Neutrophil (primary cell): ENCODE measurements at regions not wholly inside any gene's neighbourhood (a gene's known extent, or its start where the extent isn't known, plus 50 kb on each side); places are given as distances from the start of the nearest gene placed in this dataset.

Experiments used
- H3K27ac ChIP-seq: fragments of 200-600 bp; sonication (generic); 2 replicates; pipeline ENCODE4 v1.5.1; 2016; ENCODE audit warnings: mild to moderate bottlenecking, moderate library complexity
- H3K27me3 ChIP-seq: fragments of 200-600 bp; sonication (generic); 2 replicates; pipeline ENCODE4 v1.6.0; 2016; ENCODE audit warnings: mild to moderate bottlenecking
- H3K36me3 ChIP-seq: fragments of 200-600 bp; sonication (generic); 2 replicates; pipeline ENCODE4 v1.5.1; 2017
- H3K4me1 ChIP-seq, 2 experiments: fragments of 200-600 bp in 1 of 2; sonication (generic) in 1 of 2; 1 replicate in 1 of 2; 2 replicates in 1 of 2; pipeline versions ENCODE4 v1.5.1 to v1.6.1; 2013 to 2016; ENCODE audit warnings: low read depth in 1 of 2, low read length in 1 of 2, mild to moderate bottlenecking in 1 of 2, moderate library complexity in 1 of 2; ENCODE audit not compliant: control insufficient read depth in 1 of 2, insufficient read depth in 1 of 2
- H3K4me3 ChIP-seq, 2 experiments: fragments of 200-600 bp in 1 of 2; sonication (generic) in 1 of 2; 1 replicate in 1 of 2; 2 replicates in 1 of 2; pipeline ENCODE4 v1.5.1; 2013 to 2016; ENCODE audit warnings: low read depth in 1 of 2, low read length in 1 of 2, mild to moderate bottlenecking in 1 of 2, moderate library complexity in 1 of 2
- H3K9me3 ChIP-seq: fragments of 200-600 bp; sonication (generic); 2 replicates; pipeline ENCODE4 v1.5.1; 2016
- TF ChIP-seq, protein P1 (sequence below): fragments of 200-600 bp; sonication (generic); IDR thresholded peaks from 2 replicates; pipeline ENCODE4 v1.5.1; 2016; ENCODE audit warnings: antibody characterized with exemption

DNA sequence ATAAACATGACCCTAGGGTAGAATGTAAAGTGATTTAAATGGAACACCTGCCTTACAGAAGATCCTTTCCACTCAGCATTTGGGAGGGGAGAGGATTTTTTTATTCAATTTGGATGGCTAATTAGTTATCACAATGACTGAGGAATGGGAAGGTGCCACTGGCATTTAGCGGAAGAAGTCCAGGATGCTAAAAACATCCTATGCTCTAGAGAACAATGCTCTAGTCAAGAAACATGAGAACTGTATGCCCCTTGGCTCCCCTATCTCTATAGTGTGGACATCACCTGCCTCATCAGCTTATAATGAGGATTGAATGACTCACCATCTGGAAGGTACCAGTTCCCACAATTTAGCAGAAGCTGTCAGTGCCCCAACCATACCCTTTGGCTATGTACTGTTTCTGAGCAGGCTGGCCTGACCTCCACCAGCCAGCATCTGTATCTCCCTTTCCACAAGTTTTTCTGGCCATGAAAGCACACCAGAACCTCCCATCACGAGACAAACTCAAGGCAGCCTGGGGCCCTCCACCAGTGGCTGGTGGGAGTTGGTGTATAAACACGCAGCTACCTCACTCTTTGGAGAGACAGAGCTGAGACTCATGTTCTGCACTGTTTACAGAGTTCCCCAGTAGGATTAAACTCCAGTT is 109.7 kb upstream of the VASH1 start:
- no peaks in the 10 kb centered on the region for H3K36me3 ChIP-seq
- H3K4me1 ChIP-seq: no peaks in the 10 kb centered on the region
- no peaks in the 10 kb centered on the region for H3K9me3 ChIP-seq
- TF ChIP-seq, protein P1, sequence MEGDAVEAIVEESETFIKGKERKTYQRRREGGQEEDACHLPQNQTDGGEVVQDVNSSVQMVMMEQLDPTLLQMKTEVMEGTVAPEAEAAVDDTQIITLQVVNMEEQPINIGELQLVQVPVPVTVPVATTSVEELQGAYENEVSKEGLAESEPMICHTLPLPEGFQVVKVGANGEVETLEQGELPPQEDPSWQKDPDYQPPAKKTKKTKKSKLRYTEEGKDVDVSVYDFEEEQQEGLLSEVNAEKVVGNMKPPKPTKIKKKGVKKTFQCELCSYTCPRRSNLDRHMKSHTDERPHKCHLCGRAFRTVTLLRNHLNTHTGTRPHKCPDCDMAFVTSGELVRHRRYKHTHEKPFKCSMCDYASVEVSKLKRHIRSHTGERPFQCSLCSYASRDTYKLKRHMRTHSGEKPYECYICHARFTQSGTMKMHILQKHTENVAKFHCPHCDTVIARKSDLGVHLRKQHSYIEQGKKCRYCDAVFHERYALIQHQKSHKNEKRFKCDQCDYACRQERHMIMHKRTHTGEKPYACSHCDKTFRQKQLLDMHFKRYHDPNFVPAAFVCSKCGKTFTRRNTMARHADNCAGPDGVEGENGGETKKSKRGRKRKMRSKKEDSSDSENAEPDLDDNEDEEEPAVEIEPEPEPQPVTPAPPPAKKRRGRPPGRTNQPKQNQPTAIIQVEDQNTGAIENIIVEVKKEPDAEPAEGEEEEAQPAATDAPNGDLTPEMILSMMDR: no peak
- H3K27me3 ChIP-seq: peaks cover 4% of the 10 kb centered on the region
- no peak overlapping the region for H3K4me3 ChIP-seq
- H3K27ac ChIP-seq: no peak overlapping the region

DNA sequence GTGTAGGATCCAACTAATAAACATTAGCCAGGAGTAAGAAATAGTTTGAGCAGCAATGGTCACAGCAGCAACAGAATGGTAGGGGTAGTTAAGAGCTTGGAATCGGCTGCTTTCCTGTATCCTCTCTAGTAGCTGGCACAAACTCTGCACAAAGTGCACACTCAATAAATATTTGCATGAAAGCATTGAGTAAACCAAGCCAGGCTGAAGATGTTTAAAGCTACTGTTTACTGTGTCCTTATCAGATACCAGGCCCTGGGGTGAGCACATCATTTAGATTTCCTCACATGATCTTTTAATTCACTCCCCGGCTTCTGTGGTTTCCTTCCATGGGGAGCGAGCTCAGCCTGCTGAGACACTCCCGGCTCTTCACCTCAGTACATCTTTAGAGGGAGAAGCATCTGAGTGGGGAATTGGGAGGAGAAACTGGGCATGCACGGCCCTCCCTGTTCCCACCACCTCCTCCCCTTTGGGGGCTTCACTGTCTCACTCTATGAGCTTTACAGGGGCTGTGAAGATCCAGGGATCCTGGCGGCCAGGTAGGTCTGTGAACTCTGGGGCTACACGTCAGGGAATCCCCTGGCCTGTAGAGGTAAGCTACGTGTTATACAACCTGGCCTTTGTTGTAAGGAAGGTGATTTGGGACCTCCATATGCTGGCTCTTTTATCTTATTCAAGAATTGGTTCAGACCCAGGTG is 107.2 kb upstream of the VASH1 start:
- TF ChIP-seq, protein P1: no peak
- H3K27ac ChIP-seq: no peak overlapping the region
- H3K4me3 ChIP-seq: no peak overlapping the region
- H3K27me3 ChIP-seq: peaks cover 4% of the 10 kb centered on the region
- H3K36me3 ChIP-seq: no peaks in the 10 kb centered on the region
- no peaks in the 10 kb centered on the region for H3K4me1 ChIP-seq
- no peaks in the 10 kb centered on the region for H3K9me3 ChIP-seq

DNA sequence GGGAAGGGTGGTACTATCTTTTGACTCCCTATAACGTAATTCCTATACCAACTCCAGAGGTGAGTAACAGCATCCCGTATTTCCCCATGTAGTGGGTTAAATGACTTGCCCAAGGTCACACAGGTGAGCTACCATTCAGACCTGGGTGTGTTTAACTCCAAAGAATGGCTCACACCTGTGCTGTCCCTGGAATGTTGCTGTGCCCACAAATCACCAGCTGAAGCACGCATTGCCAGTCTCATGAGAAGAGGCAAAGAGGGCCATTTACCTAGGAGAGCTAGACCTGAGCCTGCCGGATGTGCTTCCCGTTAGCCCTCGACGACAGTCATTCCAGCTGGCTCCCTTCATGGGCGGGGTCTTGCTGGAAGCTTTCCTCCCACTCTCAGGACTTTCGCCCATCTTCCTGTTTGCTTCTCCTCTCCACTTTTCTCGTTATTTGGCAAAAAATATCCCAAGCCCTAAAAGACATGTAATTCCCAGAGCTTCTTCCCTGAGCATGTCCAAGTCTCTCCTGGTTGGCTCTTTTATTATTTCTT is 106.6 kb upstream of the VASH1 start:
- TF ChIP-seq, protein P1: no peak

DNA sequence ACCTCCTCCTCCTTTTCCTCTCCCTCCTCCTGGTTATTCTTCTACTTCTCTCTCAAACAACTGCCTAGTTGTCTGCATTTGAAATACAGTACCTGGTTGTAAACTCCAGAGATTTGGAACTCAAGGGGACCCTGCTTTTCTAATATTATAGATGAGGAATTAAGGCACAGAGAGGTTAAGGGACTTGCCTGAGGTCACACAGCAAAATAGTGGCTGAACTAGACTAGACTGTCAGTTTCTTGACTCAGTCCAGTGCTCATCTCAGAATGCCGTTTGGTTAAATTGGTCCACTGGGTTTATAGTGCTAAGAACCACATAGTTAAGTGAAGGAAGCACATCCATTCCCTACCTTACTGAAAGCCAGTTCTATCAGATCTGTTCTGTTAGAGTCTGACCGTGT is 105.9 kb upstream of the VASH1 start:
- no peaks in the 10 kb centered on the region for H3K36me3 ChIP-seq
- no peak overlapping the region for H3K27ac ChIP-seq
- no peaks in the 10 kb centered on the region for H3K9me3 ChIP-seq
- H3K4me1 ChIP-seq: no peaks in the 10 kb centered on the region
- no peak overlapping the region for H3K4me3 ChIP-seq
- peaks cover 14% of the 10 kb centered on the region for H3K27me3 ChIP-seq
- TF ChIP-seq, protein P1: no peak

More for the DNA sequence above, 106.6 kb upstream of the VASH1 start:
- H3K27ac ChIP-seq: no peak overlapping the region
- peaks cover 10% of the 10 kb centered on the region for H3K27me3 ChIP-seq
- H3K9me3 ChIP-seq: no peaks in the 10 kb centered on the region
- no peaks in the 10 kb centered on the region for H3K36me3 ChIP-seq
- H3K4me3 ChIP-seq: no peak overlapping the region
- H3K4me1 ChIP-seq: no peaks in the 10 kb centered on the region

DNA sequence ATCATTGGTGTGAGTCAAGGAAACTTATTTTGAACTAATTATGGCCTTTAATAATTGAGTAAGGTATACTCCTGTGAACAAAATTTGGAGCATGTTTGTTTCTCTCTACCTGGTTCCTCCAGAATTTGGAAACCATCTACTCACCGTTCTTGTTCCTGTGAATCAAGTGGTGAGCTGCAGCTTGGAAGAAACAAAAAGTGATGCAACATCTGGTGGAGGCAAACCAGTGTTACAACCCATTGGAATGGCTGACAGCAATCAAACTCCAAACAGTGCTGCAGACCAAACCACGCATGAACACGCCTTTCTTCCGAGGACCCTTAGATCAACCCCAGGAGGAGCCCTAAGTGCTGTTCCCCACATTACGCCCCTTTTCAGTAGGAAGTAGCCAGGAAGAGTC is 104.7 kb upstream of the VASH1 start:
- TF ChIP-seq, protein P1: no peak
- H3K4me1 ChIP-seq: no peaks in the 10 kb centered on the region
- H3K27ac ChIP-seq: no peak overlapping the region
- no peak overlapping the region for H3K4me3 ChIP-seq
- no peaks in the 10 kb centered on the region for H3K9me3 ChIP-seq
- no peaks in the 10 kb centered on the region for H3K36me3 ChIP-seq
- H3K27me3 ChIP-seq: peaks cover 20% of the 10 kb centered on the region
